ENCODE measurements at regions not wholly inside any gene's neighbourhood (a gene's known extent, or its start where the extent isn't known, plus 50 kb on each side); places are given as distances from the start of the nearest gene placed in this dataset.

DNA sequence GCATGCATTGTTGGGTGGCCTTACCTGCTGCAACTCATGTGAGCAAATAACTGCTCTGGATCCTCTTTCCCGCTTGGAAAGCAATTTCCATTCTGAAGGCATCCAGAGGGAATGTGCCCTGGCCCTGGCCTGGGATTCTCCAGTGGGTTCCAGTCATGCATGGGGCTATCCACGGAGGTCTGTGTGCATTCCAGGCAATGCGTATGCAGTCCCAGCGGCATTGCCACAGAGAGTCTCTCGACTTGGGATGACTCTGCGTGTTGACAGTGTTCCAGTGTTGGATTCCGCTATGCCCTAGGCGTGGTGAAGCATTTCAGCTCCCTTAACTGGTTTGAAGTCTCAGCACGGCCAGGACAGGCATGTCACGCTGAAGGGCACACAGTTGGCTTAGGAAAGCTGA lies 113.9 kb downstream of the SNRPN start:
- H3K23ac ChIP-seq (ENCODE audit: insufficient read length): no peak overlapping the region
- TF ChIP-seq KDM5A (IDR thresholded peaks at IDR 0.05; ENCODE audit: low read length): no peak
- 0 out of 2 replicates have a peak, but pooled peaks have one; percentile 17 for TF ChIP-seq POLR2AphosphoS5 (IDR thresholded peaks at IDR 0.05; ENCODE audit: low read depth, low read length)
- no peak overlapping the region for H4K8ac ChIP-seq (ENCODE audit: extremely low read depth, insufficient read depth, low read length)
- H3K79me1 ChIP-seq (ENCODE audit: low read depth, low read length): peaks cover 8% of the 10 kb centered on the region; the same call in 1 of the 2 replicates
- no peak overlapping the region for H2BK120ac ChIP-seq (replicated peaks; ENCODE audit: low read depth, low read length)
- no peak overlapping the region for H2BK15ac ChIP-seq (ENCODE audit: low read length)
- peaks cover 95 to 100% (median 99%) of the 10 kb centered on the region in 4 experiments for H3K36me3 ChIP-seq (ENCODE audit: control insufficient read depth in 2 of 4, insufficient read depth in 4 of 4, low read length in 3 of 4)
- H4K91ac ChIP-seq (replicated peaks; ENCODE audit: insufficient read length, low read length): no peak overlapping the region
- no peak overlapping the region for H3K18ac ChIP-seq (ENCODE audit: extremely low read depth, low read length)
- H3K9me3 ChIP-seq (ENCODE audit: insufficient read depth in 2 of 2, low read depth in 1 of 2, low read length in 1 of 2): peaks cover 96 to 99% of the 10 kb centered on the region in 2 experiments
- H2BK20ac ChIP-seq (ENCODE audit: low read length): no peak overlapping the region
- H2AFZ ChIP-seq (ENCODE audit: low read length): no peak overlapping the region
- H3K9ac ChIP-seq (replicated peaks in 1 of 4; ENCODE audit: extremely low read depth in 1 of 4, low read depth in 3 of 4, low read length in 3 of 4): no peak overlapping the region
- ChIA-PET CTCF (ENCODE audit: partially characterized antibody) (no interaction called here), POLR2A (ENCODE audit: partially characterized antibody) (no interaction called here)
- no peaks in the 10 kb centered on the region for H3K27me3 ChIP-seq (replicated peaks in 1 of 4; ENCODE audit: control insufficient read depth in 3 of 4, extremely low read depth in 1 of 4, insufficient read depth in 3 of 4, low read length in 3 of 4)
- no peak overlapping the region for H4K5ac ChIP-seq (ENCODE audit: insufficient read length, low read depth, low read length)
- no peaks in the 10 kb centered on the region for H3K4me1 ChIP-seq (replicated peaks in 1 of 4; ENCODE audit: control insufficient read depth in 3 of 4, insufficient read depth in 4 of 4, low read length in 3 of 4)
- no peaks in the 10 kb centered on the region for H3K23me2 ChIP-seq (ENCODE audit: low read depth, low read length)
- H3K4me2 ChIP-seq (ENCODE audit: insufficient read depth in 1 of 2, low read depth in 2 of 2, low read length in 2 of 2): no peak overlapping the region
- no peak overlapping the region for H3K14ac ChIP-seq (ENCODE audit: insufficient read length)
- H3K27ac ChIP-seq (ENCODE audit: low read depth, low read length): no peak overlapping the region
- no peak overlapping the region for H2BK5ac ChIP-seq (ENCODE audit: low read depth, low read length)
- no peak overlapping the region for H3K56ac ChIP-seq (replicated peaks; ENCODE audit: insufficient read length, low read depth, low read length)
- FAIRE-seq (no peak), DNase-seq (ENCODE audit: low read depth in 1 of 2, low spot score in 2 of 2) (no peak)
- H3K4ac ChIP-seq (replicated peaks; ENCODE audit: insufficient read length, low read depth, low read length): no peak overlapping the region
- no peak overlapping the region for H2AK5ac ChIP-seq (ENCODE audit: low read depth, low read length)
- H4K20me1 ChIP-seq (replicated peaks in 1 of 2; ENCODE audit: control insufficient read depth in 1 of 2, insufficient read depth in 2 of 2, low read length in 2 of 2): no peaks in the 10 kb centered on the region
- H3K79me2 ChIP-seq (ENCODE audit: control insufficient read depth in 1 of 2, insufficient read depth in 2 of 2, low read length in 2 of 2): peaks cover 0 to 62% of the 10 kb centered on the region in 2 experiments; a peak in 2 of 4 replicates
- H3K4me3 ChIP-seq (ENCODE audit: extremely low read depth in 1 of 4, insufficient read depth in 2 of 4, low read depth in 3 of 4, low read length in 4 of 4): no peak overlapping the region; a peak in 1 of 8 replicates
- 88% methylated on average over 10 of the region's 10 CpGs; no CpG with 5 or more reads in 1 of the 2 experiments for WGBS, 2 experiments (ENCODE audit: extremely low coverage in 1 of 2, insufficient coverage in 1 of 2, insufficient read length in 1 of 2, insufficient replicate concordance in 2 of 2, low coverage in 1 of 2, low lambda C conversion rate in 2 of 2, missing lambda C conversion rate in 1 of 2)
- H2BK12ac ChIP-seq (ENCODE audit: low read depth, low read length): no peak overlapping the region
